Stimulated activated CD8-positive, alpha-beta memory T cell treated with anti-CD3 and anti-CD28 coated beads, Interleukin-12 subunit alpha, Interleukin-12 subunit beta, amount 100 ng/mL, for 24 hours (primary cell): ENCODE measurements at regions not wholly inside any gene's neighbourhood (a gene's known extent, or its start where the extent isn't known, plus 50 kb on each side); places are given as distances from the start of the nearest gene placed in this dataset.

Experiments used
- DNase-seq: peaks from one replicate; pipeline ENCODE4 v3.0.0-alpha.2; 2020; ENCODE audit errors: extremely low read depth

GRCh38 chr12:31868965-31869364 is 90.2 kb upstream of the RESF1 start:
- DNase-seq: no peak

- no peak for DNase-seq
Measured at GRCh38 chr12:31867292-31867691, 91.9 kb upstream of the RESF1 start.

GRCh38 chr12:31866523-31866922 is 92.7 kb upstream of the RESF1 start:
- no peak for DNase-seq

GRCh38 chr12:31865023-31865422 is 94.2 kb upstream of the RESF1 start:
- no peak for DNase-seq

GRCh38 chr12:31861360-31861759 is 97.9 kb upstream of the RESF1 start:
- DNase-seq: no peak

GRCh38 chr12:31860401-31860800 is 98.8 kb upstream of the RESF1 start:
- DNase-seq: no peak

GRCh38 chr12:31859232-31859977 is 99.8 kb upstream of the RESF1 start:
- DNase-seq: no peak

GRCh38 chr12:31855427-31855826 is 103.8 kb upstream of the RESF1 start:
- DNase-seq: no peak

- no peak for DNase-seq
Measured at GRCh38 chr12:31853977-31854376, 105.2 kb upstream of the RESF1 start.

GRCh38 chr12:31853520-31853919 is 105.7 kb upstream of the RESF1 start:
- no peak for DNase-seq

- DNase-seq: no peak
Measured at GRCh38 chr12:31850268-31850667, 108.9 kb upstream of the RESF1 start.

GRCh38 chr12:31849090-31849687 is 110.0 kb upstream of the RESF1 start:
- no peak for DNase-seq

GRCh38 chr12:31846405-31846804 is 112.8 kb upstream of the RESF1 start:
- DNase-seq: no peak

- no peak for DNase-seq
Measured at GRCh38 chr12:31845613-31846322, 113.4 kb upstream of the RESF1 start.

- no peak for DNase-seq
Measured at GRCh38 chr12:31843398-31844095, 114.7 kb upstream of the AMN1 start.

GRCh38 chr12:31837913-31838312 is 109.1 kb upstream of the AMN1 start:
- no peak for DNase-seq

GRCh38 chr12:31835276-31835882 is 106.6 kb upstream of the AMN1 start:
- no peak for DNase-seq

GRCh38 chr12:31834150-31834549 is 105.3 kb upstream of the AMN1 start:
- DNase-seq: no peak

GRCh38 chr12:31832740-31833729 is 104.2 kb upstream of the AMN1 start:
- no peak for DNase-seq

GRCh38 chr12:31828071-31828470 is 99.2 kb upstream of the AMN1 start:
- DNase-seq: no peak

GRCh38 chr12:31822761-31823160 is 93.9 kb upstream of the AMN1 start:
- no peak for DNase-seq
